ENCODE measurements at regions not wholly inside any gene's neighbourhood (a gene's known extent, or its start where the extent isn't known, plus 50 kb on each side); places are given as distances from the start of the nearest gene placed in this dataset.

GRCh38 chr6:2447318-2447920 is 202.0 kb upstream of the GMDS start:
- Histone ChIP-seq H3K9ac (ENCODE audit: insufficient read depth in 1 of 2, low read length in 2 of 2) (no peak overlapping the region), H3K4me1 (ENCODE audit: control insufficient read depth in 5 of 5, insufficient read depth in 5 of 5, low read length in 5 of 5) (peaks cover 0 to 13% (median 2%) of the 10 kb centered on the region in 5 donors), H3K27ac (ENCODE audit: low read depth in 1 of 2, low read length in 1 of 2) (no peak overlapping the region), H3K9me3 (ENCODE audit: control insufficient read depth in 4 of 4, insufficient read depth in 3 of 4, low read length in 3 of 4) (peaks cover 0 to 1% (median 0%) of the 10 kb centered on the region in 4 donors), H3K4me3 (no peak overlapping the region), H3K36me3 (ENCODE audit: control insufficient read depth in 4 of 4, insufficient read depth in 4 of 4, low read length in 4 of 4) (no peaks in the 10 kb centered on the region), H3K27me3 (ENCODE audit: control insufficient read depth in 3 of 3, insufficient read depth in 3 of 3, low read length in 2 of 3) (peaks cover 0 to 4% (median 0%) of the 10 kb centered on the region in 3 donors)
- DNase-seq (no peak), ATAC-seq (ENCODE audit: insufficient read depth, low FRiP score) (no peak)
- no peak for TF ChIP-seq CTCF (IDR thresholded peaks at IDR 0.05; ENCODE audit: control extremely low read depth, extremely low read depth)
- 81% methylated on average over 4 of the region's 4 CpGs for WGBS, 2 donors

GRCh38 chr6:2441601-2442475 is 196.4 kb upstream of the GMDS start:
- Histone ChIP-seq H3K36me3 (ENCODE audit: control insufficient read depth in 4 of 4, insufficient read depth in 4 of 4, low read length in 4 of 4) (peaks cover 0 to 1% (median 0%) of the 10 kb centered on the region in 4 donors), H3K27me3 (ENCODE audit: control insufficient read depth in 3 of 3, insufficient read depth in 3 of 3, low read length in 2 of 3) (no peaks in the 10 kb centered on the region), H3K27ac (ENCODE audit: low read depth in 1 of 2, low read length in 1 of 2) (no peak overlapping the region), H3K4me3 (no peak overlapping the region), H3K4me1 (ENCODE audit: control insufficient read depth in 5 of 5, insufficient read depth in 5 of 5, low read length in 5 of 5) (peaks cover 0 to 4% (median 0%) of the 10 kb centered on the region in 5 donors), H3K9me3 (ENCODE audit: control insufficient read depth in 4 of 4, insufficient read depth in 3 of 4, low read length in 3 of 4) (no peaks in the 10 kb centered on the region), H3K9ac (ENCODE audit: insufficient read depth in 1 of 2, low read length in 2 of 2) (no peak overlapping the region)
- ATAC-seq (ENCODE audit: insufficient read depth, low FRiP score) = no peak
- TF ChIP-seq CTCF (IDR thresholded peaks at IDR 0.05; ENCODE audit: control extremely low read depth, extremely low read depth) = no peak
- 71 to 84% methylated on average over 5 of the region's 5 CpGs for WGBS, 2 donors
- no peak for DNase-seq

- Histone ChIP-seq H3K9ac (ENCODE audit: insufficient read depth in 1 of 2, low read length in 2 of 2) (no peak overlapping the region), H3K27ac (ENCODE audit: low read depth in 1 of 2, low read length in 1 of 2) (no peak overlapping the region), H3K36me3 (ENCODE audit: control insufficient read depth in 4 of 4, insufficient read depth in 4 of 4, low read length in 4 of 4) (peaks cover 0 to 1% (median 0%) of the 10 kb centered on the region in 4 donors), H3K27me3 (ENCODE audit: control insufficient read depth in 3 of 3, insufficient read depth in 3 of 3, low read length in 2 of 3) (no peaks in the 10 kb centered on the region), H3K9me3 (ENCODE audit: control insufficient read depth in 4 of 4, insufficient read depth in 3 of 4, low read length in 3 of 4) (no peaks in the 10 kb centered on the region), H3K4me3 (no peak overlapping the region), H3K4me1 (ENCODE audit: control insufficient read depth in 5 of 5, insufficient read depth in 5 of 5, low read length in 5 of 5) (peaks cover 0 to 4% (median 0%) of the 10 kb centered on the region in 5 donors)
- no peak for ATAC-seq (ENCODE audit: insufficient read depth, low FRiP score)
- no peak for DNase-seq
- TF ChIP-seq CTCF (IDR thresholded peaks at IDR 0.05; ENCODE audit: control extremely low read depth, extremely low read depth) = no peak
Measured at GRCh38 chr6:2440516-2440915, 195.1 kb upstream of the GMDS start.

Measured in lung (tissue), 11 donors.